ENCODE measurements at regions not wholly inside any gene's neighbourhood (a gene's known extent, or its start where the extent isn't known, plus 50 kb on each side); places are given as distances from the start of the nearest gene placed in this dataset.

DNA sequence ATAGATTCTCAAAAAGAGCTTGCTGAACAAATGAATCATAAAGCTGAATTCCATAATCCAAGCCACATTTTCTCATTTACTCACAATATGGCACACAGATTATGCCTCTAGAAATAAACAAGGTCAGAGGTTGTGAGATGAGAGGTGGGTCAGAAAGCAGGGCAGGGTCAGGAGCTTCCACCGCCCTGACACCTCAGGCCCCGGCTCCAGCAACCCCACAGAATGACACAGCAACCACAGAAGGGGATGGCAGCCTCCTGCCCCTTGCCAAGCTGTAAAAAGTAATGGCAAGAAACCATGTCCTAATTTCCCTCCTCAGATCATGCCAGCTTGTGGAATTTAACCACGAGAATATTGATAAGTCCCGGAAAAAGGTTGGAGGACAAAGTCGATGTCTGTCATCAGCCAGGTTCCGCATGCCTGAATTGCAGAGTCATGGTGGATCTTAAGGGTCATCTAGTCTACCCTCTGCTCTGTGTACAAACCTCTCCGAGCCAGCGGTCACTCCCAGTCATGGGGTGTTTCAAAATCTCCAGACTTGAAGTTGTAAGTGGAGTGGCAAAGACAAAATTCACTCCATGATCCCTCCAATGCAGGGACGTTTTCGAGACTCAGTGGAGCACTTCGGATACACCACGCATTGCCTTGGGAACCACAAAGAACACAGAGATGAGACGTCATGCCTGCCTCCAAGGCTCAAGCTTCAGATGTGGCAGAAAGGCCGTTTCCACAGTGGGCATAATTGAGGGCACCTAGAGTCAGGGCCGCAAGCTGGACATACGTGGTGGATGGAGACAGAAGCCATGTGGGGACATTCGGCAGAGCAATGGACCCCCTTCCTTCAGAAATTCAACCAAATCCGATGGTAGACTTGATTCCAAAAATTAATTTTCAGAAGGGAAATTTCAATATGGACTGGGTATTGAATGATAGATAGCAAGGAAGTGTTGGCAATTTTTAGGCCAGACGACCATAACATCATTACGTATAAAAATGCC lies 254.0 kb downstream of the TOMM20 start:
- TF ChIP-seq, protein P1, sequence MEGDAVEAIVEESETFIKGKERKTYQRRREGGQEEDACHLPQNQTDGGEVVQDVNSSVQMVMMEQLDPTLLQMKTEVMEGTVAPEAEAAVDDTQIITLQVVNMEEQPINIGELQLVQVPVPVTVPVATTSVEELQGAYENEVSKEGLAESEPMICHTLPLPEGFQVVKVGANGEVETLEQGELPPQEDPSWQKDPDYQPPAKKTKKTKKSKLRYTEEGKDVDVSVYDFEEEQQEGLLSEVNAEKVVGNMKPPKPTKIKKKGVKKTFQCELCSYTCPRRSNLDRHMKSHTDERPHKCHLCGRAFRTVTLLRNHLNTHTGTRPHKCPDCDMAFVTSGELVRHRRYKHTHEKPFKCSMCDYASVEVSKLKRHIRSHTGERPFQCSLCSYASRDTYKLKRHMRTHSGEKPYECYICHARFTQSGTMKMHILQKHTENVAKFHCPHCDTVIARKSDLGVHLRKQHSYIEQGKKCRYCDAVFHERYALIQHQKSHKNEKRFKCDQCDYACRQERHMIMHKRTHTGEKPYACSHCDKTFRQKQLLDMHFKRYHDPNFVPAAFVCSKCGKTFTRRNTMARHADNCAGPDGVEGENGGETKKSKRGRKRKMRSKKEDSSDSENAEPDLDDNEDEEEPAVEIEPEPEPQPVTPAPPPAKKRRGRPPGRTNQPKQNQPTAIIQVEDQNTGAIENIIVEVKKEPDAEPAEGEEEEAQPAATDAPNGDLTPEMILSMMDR (IDR thresholded peaks at IDR 0.05) = no peak
- no peak for TF ChIP-seq POLR2A (IDR thresholded peaks at IDR 0.05)
